ENCODE measurements at regions not wholly inside any gene's neighbourhood (a gene's known extent, or its start where the extent isn't known, plus 50 kb on each side); places are given as distances from the start of the nearest gene placed in this dataset.

- Histone ChIP-seq H3K4me3 (ENCODE audit: low read depth in 1 of 3, low read length in 3 of 3) (no peak overlapping the region), H3K36me3 (ENCODE audit: control insufficient read depth in 4 of 4, insufficient read depth in 3 of 4, low read depth in 1 of 4, low read length in 3 of 4) (no peaks in the 10 kb centered on the region), H3K9ac (ENCODE audit: low read depth in 1 of 2, low read length in 2 of 2) (no peak overlapping the region), H3K4me1 (ENCODE audit: control insufficient read depth in 4 of 4, insufficient read depth in 4 of 4, low read length in 3 of 4) (no peaks in the 10 kb centered on the region), H3K27ac (ENCODE audit: low read depth in 1 of 2, low read length in 2 of 2) (no peak overlapping the region), H3K27me3 (ENCODE audit: control insufficient read depth in 4 of 4, insufficient read depth in 4 of 4, low read length in 3 of 4) (no peaks in the 10 kb centered on the region), H3K9me3 (ENCODE audit: control insufficient read depth in 4 of 4, low read length in 3 of 4) (no peaks in the 10 kb centered on the region)
- TF ChIP-seq TAF1 (conservative IDR thresholded peaks at IDR 0.05) (no peak), REST (IDR thresholded peaks at IDR 0.05) (no peak), JUND (IDR thresholded peaks at IDR 0.05) (no peak), SP1 (IDR thresholded peaks at IDR 0.05) (no peak), MAX (IDR thresholded peaks at IDR 0.05) (no peak), ZBTB33 (IDR thresholded peaks at IDR 0.05) (no peak), RAD21 (IDR thresholded peaks at IDR 0.05) (no peak), HNF4G (IDR thresholded peaks at IDR 0.05) (no peak), FOXA2 (IDR thresholded peaks at IDR 0.05) (no peak), FOXA1 (IDR thresholded peaks at IDR 0.05) (no peak), NR2F2 (IDR thresholded peaks at IDR 0.05) (no peak), GABPA (IDR thresholded peaks at IDR 0.05 in 1 of 2, conservative IDR thresholded peaks at IDR 0.05 in 1 of 2) (no peak)
- WGBS, result 71% methylated on average over 5 of the region's 5 CpGs
- DNase-seq (ENCODE audit: low spot score), result no peak
Observed at GRCh38 chr10:4453950-4454349, 372.1 kb upstream of the AKR1E2 start.

- Histone ChIP-seq H3K27ac (ENCODE audit: low read depth in 1 of 2, low read length in 2 of 2) (no peak overlapping the region), H3K9ac (ENCODE audit: low read depth in 1 of 2, low read length in 2 of 2) (no peak overlapping the region), H3K4me3 (ENCODE audit: low read depth in 1 of 3, low read length in 3 of 3) (no peak overlapping the region), H3K36me3 (ENCODE audit: control insufficient read depth in 4 of 4, insufficient read depth in 3 of 4, low read depth in 1 of 4, low read length in 3 of 4) (no peaks in the 10 kb centered on the region), H3K4me1 (ENCODE audit: control insufficient read depth in 4 of 4, insufficient read depth in 4 of 4, low read length in 3 of 4) (no peaks in the 10 kb centered on the region), H3K27me3 (ENCODE audit: control insufficient read depth in 4 of 4, insufficient read depth in 4 of 4, low read length in 3 of 4) (no peaks in the 10 kb centered on the region), H3K9me3 (ENCODE audit: control insufficient read depth in 4 of 4, low read length in 3 of 4) (no peaks in the 10 kb centered on the region)
- 60% methylated on average over 8 of the region's 8 CpGs for WGBS
- no peak for TF ChIP-seq HNF4A (conservative IDR thresholded peaks at IDR 0.05)
- no peak for DNase-seq (ENCODE audit: low spot score)
Observed at GRCh38 chr10:4453276-4453675, 372.7 kb upstream of the AKR1E2 start.

Data from liver (tissue), 7 donors.